GM13976 (cell line): ENCODE measurements at regions not wholly inside any gene's neighbourhood (a gene's known extent, or its start where the extent isn't known, plus 50 kb on each side); places are given as distances from the start of the nearest gene placed in this dataset.

ENCODE experiments used
- DNase-seq: peaks from one replicate; pipeline ENCODE4 v3.0.0; 2012; ENCODE audit warnings: low spot score
- in situ Hi-C: fragments of 300-500 bp; cut with MboI; formaldehyde crosslinking; loops from one replicate; pipeline ENCODE4 v1.12.0; 2022; ENCODE audit warnings: low sequenced_read_pairs, mixed read lengths, inconsistent platforms; ENCODE audit not compliant: unreplicated experiment
- TF ChIP-seq, protein P1 (sequence below): IDR thresholded peaks from 2 replicates; pipeline ENCODE4 v1.5.1; 2012; ENCODE audit warnings: borderline replicate concordance, mild to moderate bottlenecking; ENCODE audit not compliant: insufficient read depth; ENCODE audit errors: extremely low read depth, missing control alignments, control extremely low read depth

DNA sequence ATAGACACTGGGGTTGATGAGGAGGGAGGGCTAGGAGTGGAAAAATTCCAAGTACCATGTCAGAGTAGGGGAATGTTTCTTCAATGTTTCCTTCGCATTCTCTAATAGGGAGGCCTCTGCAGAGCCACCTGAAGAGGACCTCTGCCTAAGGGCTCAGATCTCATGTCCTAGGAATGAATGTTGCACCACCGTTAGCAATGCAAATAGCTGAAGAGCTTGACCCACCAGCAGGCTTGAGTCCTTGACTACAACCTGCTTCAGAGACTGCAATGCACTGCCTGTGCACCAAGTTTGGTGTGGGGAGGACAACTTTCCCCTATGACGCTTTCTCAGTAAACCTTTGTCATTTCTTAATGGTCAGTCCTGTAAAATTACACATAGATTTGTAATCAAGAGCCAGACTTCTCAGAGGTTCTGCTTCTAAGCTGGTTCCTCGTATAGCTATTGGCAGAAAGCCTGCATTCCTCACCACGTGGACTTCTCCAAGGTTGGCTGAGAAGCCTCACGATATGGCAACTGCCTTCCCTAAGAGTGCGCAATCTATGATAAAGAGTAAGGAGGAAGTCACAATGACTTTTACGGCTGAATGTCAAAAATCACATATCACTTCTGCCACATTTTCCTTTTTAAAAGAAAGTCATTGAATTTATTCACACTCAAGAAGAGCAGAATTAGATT lies 600.7 kb upstream of the PTGER4 start:
- in situ Hi-C loops: no loop called here
- no peak for DNase-seq
- TF ChIP-seq, protein P1, sequence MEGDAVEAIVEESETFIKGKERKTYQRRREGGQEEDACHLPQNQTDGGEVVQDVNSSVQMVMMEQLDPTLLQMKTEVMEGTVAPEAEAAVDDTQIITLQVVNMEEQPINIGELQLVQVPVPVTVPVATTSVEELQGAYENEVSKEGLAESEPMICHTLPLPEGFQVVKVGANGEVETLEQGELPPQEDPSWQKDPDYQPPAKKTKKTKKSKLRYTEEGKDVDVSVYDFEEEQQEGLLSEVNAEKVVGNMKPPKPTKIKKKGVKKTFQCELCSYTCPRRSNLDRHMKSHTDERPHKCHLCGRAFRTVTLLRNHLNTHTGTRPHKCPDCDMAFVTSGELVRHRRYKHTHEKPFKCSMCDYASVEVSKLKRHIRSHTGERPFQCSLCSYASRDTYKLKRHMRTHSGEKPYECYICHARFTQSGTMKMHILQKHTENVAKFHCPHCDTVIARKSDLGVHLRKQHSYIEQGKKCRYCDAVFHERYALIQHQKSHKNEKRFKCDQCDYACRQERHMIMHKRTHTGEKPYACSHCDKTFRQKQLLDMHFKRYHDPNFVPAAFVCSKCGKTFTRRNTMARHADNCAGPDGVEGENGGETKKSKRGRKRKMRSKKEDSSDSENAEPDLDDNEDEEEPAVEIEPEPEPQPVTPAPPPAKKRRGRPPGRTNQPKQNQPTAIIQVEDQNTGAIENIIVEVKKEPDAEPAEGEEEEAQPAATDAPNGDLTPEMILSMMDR: no peak

DNA sequence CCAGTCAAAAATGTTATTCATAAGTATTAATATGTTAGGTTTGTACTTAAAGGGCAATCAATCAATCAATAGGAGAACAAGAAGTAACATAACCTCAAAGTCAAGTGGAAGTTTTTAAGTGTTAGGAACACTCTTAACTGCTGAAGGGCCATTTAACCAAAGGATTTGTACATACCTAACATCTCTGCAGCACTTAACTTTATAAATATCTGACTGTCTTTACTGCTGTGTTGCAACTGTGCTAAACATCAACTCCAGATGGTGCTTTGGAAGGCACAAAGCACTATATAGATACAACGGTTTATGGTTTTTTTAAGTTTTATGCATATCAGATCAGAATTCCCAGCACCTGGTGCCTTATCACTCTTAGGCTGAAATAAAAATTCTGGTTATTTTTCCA lies 604.9 kb upstream of the PTGER4 start:
- no peak for DNase-seq
- in situ Hi-C loops: no loop called here
- TF ChIP-seq, protein P1: no peak

DNA sequence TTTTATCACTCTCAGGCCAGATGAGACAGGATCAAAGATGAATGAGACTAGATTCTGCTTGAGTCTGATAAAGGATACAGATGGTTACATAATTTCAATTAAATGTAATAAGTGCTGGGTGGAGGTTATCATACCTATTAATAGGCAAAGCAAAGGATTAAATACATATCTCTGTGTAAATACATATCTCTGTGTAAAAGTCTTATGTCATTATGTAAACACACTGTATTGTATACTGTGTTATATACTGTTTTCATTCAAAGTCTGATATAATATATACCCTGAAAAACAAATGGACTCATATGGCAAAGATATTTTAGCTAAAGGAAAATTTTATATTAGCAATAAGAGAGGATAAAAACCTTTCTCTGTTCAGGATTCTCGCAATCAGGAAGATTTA lies 605.8 kb upstream of the PTGER4 start:
- TF ChIP-seq, protein P1: no peak
- no peak for DNase-seq
- in situ Hi-C loops: no loop called here

DNA sequence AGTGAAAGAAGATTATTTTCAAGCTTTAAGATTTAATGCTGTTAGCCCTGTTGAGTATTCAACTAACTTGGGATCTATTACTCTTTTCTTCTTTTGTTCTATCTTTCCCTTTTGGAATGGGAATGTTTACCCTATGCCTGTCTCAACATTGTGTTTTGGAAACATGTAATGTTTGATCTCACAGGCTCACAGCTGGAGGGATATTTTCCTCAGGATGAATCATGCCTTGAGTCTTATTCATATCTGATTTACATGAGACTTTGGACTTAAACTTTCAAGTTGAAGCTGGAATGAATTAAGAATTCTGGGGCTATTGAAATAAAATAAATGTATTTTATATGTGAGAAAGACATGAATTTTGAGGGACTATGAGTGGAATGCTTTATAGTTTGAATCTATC lies 607.8 kb upstream of the PTGER4 start:
- DNase-seq: no peak
- in situ Hi-C loops: no loop called here
- TF ChIP-seq, protein P1: no peak

DNA sequence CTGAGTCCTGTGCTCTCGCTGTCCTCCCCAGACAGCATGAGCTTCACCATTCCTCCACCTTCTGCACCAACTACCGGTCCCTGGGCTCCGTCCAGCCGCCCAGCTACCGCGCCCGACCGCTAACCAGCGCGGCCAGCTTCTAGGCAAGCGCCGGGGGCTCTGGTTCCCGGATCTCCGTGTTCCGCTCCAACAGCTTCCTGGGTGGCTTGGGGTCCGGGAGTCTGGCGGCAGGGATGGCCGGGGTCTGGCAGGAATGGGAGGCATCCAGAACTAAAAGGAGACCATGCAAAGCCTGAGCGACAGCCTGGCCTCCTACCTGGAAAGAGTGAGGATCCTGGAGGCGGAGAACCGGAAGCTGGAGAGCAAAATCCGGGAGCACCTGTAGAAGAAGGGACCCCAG lies 613.1 kb upstream of the PTGER4 start:
- no peak for DNase-seq
- in situ Hi-C loops: no loop called here
- TF ChIP-seq, protein P1: no peak

DNA sequence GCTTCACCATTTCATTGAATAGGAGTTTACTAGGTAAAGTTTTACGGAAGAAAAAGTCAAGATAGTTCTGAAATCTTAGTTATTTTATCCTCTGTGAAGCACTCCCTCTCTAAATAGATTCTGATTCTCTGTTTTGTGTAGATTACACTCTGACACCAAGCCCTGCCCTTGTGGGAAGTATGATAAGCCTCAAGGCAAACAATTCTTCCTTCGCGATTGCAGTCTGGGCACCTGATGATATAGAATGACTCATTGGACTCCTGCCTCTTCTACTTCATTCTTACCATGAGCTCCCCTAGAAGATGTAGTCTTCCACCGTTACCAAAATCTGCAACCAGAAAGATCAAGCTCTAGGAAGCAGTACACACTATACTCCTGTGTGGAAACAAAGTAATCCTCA lies 626.9 kb upstream of the PTGER4 start:
- in situ Hi-C loops: no loop called here
- TF ChIP-seq, protein P1: no peak
- no peak for DNase-seq
